Liver (tissue), 3 donors: ENCODE measurements at regions not wholly inside any gene's neighbourhood (a gene's known extent, or its start where the extent isn't known, plus 50 kb on each side); places are given as distances from the start of the nearest gene placed in this dataset.

ENCODE experiments used
- CTCF ChIP-seq: fragments of 150-350 bp; IDR thresholded peaks from 2 replicates; pipeline ENCODE4 v1.5.1; 2017; ENCODE audit warnings: improper control_type of control experiment, low read depth, low read length; ENCODE audit not compliant: missing input control
- EGR1 ChIP-seq, 2 donors: IDR thresholded peaks; 2 replicates each; pipeline ENCODE4 v1.6.1; 2016 to 2018; ENCODE audit warnings: antibody characterized with exemption in 2 of 2, low read depth in 2 of 2
- JUND ChIP-seq, 2 donors: IDR thresholded peaks; 2 replicates each; pipeline ENCODE4 v1.6.1; 2016; ENCODE audit warnings: antibody characterized with exemption in 2 of 2
- MAX ChIP-seq: IDR thresholded peaks from 2 replicates; pipeline ENCODE4 v1.6.1; 2016; ENCODE audit warnings: antibody characterized with exemption
- RAD21 ChIP-seq, 2 donors: IDR thresholded peaks; 2 replicates each; pipeline ENCODE4 v1.6.1; 2016; ENCODE audit warnings: antibody characterized with exemption in 2 of 2, mild to moderate bottlenecking in 2 of 2
- SP1 ChIP-seq: IDR thresholded peaks from 2 replicates; pipeline ENCODE4 v1.6.1; 2018; ENCODE audit warnings: antibody characterized with exemption, mild to moderate bottlenecking
- YY1 ChIP-seq: IDR thresholded peaks from 2 replicates; pipeline ENCODE4 v1.6.1; 2016; ENCODE audit warnings: antibody characterized with exemption, mild to moderate bottlenecking
- ZBTB33 ChIP-seq: IDR thresholded peaks from 2 replicates; pipeline ENCODE4 v1.6.1; 2016; ENCODE audit warnings: antibody characterized with exemption
- donor health status: healthy.
- donor health status: healthy.

GRCh38 chr16:54672500-54672899 lies 258.2 kb upstream of the IRX5 start:
- TF ChIP-seq YY1 (no peak), CTCF (no peak), SP1 (no peak), MAX (no peak), JUND (IDR thresholded peaks at IDR 0.05) (no peak), RAD21 (IDR thresholded peaks at IDR 0.05) (no peak), ZBTB33 (no peak), EGR1 (IDR thresholded peaks at IDR 0.05; ENCODE audit: low read depth in 2 of 2) (no peak)
